Stomach smooth muscle (tissue), 2 donors: ENCODE measurements at regions not wholly inside any gene's neighbourhood (a gene's known extent, or its start where the extent isn't known, plus 50 kb on each side); places are given as distances from the start of the nearest gene placed in this dataset.

Experiments
- H3K27ac ChIP-seq: one replicate; pipeline ENCODE4 v1.7.0; 2013; ENCODE audit warnings: mild to moderate bottlenecking, low read length, inconsistent platforms
- H3K27me3 ChIP-seq, 2 donors: one replicate each; pipeline ENCODE4 v1.7.0; 2013; ENCODE audit warnings: low read length in 2 of 2; ENCODE audit not compliant: insufficient read depth in 2 of 2, control insufficient read depth in 1 of 2
- H3K36me3 ChIP-seq, 2 donors: one replicate each; pipeline ENCODE4 v1.7.0; 2013; ENCODE audit warnings: low read length in 2 of 2; ENCODE audit not compliant: control insufficient read depth in 2 of 2, insufficient read depth in 2 of 2
- H3K4me1 ChIP-seq: one replicate; pipeline ENCODE4 v1.7.0; 2013; ENCODE audit warnings: low read length; ENCODE audit not compliant: control insufficient read depth, insufficient read depth
- H3K4me3 ChIP-seq, 2 donors: one replicate each; pipeline ENCODE4 v1.7.0; 2013; ENCODE audit warnings: low read length in 2 of 2
- H3K9ac ChIP-seq, 2 donors: one replicate each; pipeline ENCODE4 v1.7.0; 2013; ENCODE audit warnings: low read length in 2 of 2, mild to moderate bottlenecking in 1 of 2
- H3K9me3 ChIP-seq, 2 donors: one replicate each; pipeline ENCODE4 v1.7.0; 2013; ENCODE audit warnings: low read length in 2 of 2; ENCODE audit not compliant: control insufficient read depth in 2 of 2
- donor health status: healthy.
- donor health status: Pancreatic carcinoma.

DNA sequence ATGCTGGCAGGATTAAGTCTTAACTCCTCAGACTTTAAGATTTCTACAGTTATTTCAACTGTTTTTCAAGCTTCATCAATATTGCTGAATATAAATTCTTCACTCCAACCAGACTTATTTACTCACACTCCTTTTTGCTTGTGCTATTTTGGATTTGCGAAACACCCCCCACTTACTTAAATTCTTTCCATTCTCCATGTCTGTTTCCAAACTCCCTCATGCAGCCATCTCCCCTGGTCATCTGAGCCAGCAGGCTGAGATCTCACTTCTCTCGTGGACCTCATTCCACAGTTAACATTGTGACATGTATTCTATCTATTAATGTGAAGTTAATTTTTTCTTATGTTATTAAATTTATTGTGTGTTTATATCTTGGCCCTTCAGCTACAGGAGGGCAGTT, 188.9 kb upstream of the HDAC9 start:
- Histone ChIP-seq H3K27me3 (no peaks in the 10 kb centered on the region), H3K36me3 (no peaks in the 10 kb centered on the region), H3K27ac (no peak overlapping the region), H3K4me1 (no peaks in the 10 kb centered on the region), H3K9ac (no peak overlapping the region), H3K9me3 (no peaks in the 10 kb centered on the region), H3K4me3 (no peak overlapping the region)

DNA sequence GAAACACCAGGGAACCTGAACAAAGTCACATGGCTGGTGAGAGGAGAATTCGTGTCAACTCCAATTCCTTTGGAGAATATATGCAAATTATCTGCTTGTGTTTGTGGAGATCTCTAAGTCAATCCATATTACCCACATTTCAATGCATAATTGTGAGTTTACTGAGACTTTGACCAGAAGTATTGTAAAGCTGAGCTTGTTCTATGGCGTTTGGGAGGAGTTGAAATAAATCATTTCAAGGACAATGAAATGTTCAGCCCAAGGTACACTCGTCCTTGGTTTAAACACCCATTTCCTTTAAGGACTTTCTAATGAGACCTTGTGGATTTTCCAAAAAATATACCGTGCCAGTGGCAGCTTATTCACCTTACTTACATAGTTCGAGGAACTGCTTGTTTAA, 186.6 kb upstream of the HDAC9 start:
- H3K9me3 ChIP-seq: no peaks in the 10 kb centered on the region
- H3K27me3 ChIP-seq: no peaks in the 10 kb centered on the region
- no peak overlapping the region for H3K27ac ChIP-seq
- no peaks in the 10 kb centered on the region for H3K36me3 ChIP-seq
- H3K4me1 ChIP-seq: no peaks in the 10 kb centered on the region
- H3K9ac ChIP-seq: no peak overlapping the region
- H3K4me3 ChIP-seq: no peak overlapping the region

DNA sequence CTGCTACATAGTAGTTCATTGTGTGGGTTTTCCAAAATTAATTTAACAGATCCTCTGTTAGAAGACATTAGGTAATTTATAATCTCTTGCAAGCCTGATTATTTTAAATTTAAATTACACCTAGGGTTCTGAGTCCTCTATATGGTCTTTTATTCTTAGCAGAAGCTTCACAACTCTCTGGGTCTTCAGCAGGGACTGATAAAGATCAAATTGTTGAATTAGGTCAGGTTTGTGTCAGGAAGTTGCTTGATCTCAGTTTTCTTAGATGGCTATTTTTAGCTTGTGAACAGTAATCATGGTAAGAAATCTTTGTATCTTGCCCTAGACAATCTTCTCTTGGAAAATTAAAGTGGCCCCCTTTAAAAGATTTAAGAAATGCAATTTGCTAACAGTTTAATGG, 183.1 kb upstream of the HDAC9 start:
- H3K4me1 ChIP-seq: no peaks in the 10 kb centered on the region

DNA sequence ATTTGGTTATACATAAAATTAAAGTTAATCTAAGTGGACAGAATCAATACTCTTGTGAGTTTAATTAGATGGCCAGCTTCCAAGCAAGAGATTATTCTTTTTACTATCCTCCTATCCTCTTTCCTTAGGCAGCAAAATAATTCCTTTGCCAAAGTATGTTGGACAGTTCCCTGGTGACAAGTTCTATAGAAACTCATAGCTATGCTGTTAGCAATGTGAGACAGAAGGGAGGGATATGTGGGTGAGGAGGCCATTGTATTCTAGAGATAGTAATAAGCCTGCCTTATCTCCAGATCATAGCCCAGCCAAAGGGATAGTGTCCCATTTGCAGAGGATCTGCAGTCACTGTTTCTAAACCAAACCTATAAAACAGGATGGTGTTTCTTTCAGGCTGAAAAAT, 181.6 kb upstream of the HDAC9 start:
- H3K9me3 ChIP-seq: no peaks in the 10 kb centered on the region
- no peaks in the 10 kb centered on the region for H3K36me3 ChIP-seq
- no peak overlapping the region for H3K9ac ChIP-seq
- H3K4me1 ChIP-seq: no peaks in the 10 kb centered on the region
- no peak overlapping the region for H3K4me3 ChIP-seq
- no peaks in the 10 kb centered on the region for H3K27me3 ChIP-seq
- H3K27ac ChIP-seq: no peak overlapping the region

More for the DNA sequence above, 183.1 kb upstream of the HDAC9 start:
- H3K4me3 ChIP-seq: no peak overlapping the region
- no peak overlapping the region for H3K27ac ChIP-seq
- no peaks in the 10 kb centered on the region for H3K36me3 ChIP-seq
- H3K27me3 ChIP-seq: no peaks in the 10 kb centered on the region
- H3K9ac ChIP-seq: no peak overlapping the region
- H3K9me3 ChIP-seq: no peaks in the 10 kb centered on the region

DNA sequence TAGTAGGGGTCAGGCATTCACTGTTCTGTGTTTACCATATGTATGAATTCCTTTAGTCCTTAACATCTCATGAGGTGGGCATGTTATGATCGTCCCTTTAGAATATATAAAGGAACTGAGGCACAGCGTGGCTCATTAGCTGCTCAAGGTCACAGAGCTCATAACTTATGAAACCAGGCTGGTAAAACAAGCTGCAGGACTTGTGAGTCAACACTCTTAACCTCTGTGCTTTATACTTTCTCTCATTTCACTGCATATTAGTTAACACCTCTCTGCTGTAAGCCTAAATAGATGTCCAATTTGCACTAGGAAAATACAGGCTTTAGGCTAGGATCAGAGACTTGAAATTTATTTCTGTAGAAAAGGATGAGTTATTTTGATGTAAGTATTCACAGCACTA, 180.3 kb upstream of the HDAC9 start:
- H3K9me3 ChIP-seq: no peaks in the 10 kb centered on the region
- H3K27ac ChIP-seq: no peak overlapping the region
- no peaks in the 10 kb centered on the region for H3K27me3 ChIP-seq
- H3K36me3 ChIP-seq: no peaks in the 10 kb centered on the region
- no peaks in the 10 kb centered on the region for H3K4me1 ChIP-seq
- H3K9ac ChIP-seq: no peak overlapping the region
- H3K4me3 ChIP-seq: no peak overlapping the region

DNA sequence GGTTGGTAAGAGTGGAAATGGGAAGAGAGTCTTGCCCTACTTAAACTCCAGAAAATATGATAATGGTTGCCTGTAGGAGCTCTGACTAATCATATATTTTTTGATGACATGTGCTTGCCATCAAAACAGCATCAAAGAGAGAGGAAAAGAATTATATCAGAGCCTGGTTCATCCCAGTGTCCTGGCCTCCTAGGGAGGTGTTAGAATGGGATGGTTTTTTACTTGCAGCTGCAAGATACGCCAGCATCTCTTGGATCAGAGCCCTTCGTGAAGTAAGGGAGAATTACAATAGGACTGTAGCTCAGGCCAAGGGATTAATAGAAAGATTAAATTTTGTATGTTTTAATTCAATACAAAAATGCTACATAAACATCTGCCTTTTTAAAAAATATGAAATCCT, 177.6 kb upstream of the HDAC9 start:
- H3K36me3 ChIP-seq: no peaks in the 10 kb centered on the region
- no peak overlapping the region for H3K4me3 ChIP-seq
- H3K9me3 ChIP-seq: no peaks in the 10 kb centered on the region
- H3K27me3 ChIP-seq: no peaks in the 10 kb centered on the region
- no peaks in the 10 kb centered on the region for H3K4me1 ChIP-seq
- no peak overlapping the region for H3K9ac ChIP-seq
- H3K27ac ChIP-seq: no peak overlapping the region

DNA sequence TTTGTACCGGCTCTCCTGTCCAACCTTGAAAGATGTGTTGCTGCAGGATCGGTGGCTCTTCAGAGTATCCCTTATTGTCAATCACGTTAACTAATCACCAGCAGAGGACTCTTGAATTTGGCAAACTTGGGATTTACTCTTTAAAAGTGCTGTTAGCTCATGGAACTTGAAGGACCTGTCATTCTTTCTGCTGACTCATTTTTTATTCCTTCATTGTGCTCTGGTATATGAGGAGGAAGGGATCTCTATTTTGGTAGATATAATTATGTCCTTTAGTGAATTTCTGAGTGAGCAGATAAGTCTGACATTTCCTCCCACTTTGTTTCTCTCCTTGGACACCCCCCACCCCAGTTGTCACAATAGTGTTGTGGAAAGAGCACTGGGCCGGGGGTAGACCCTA, 175.1 kb upstream of the HDAC9 start:
- Histone ChIP-seq H3K9me3 (no peaks in the 10 kb centered on the region), H3K27me3 (no peaks in the 10 kb centered on the region), H3K27ac (no peak overlapping the region), H3K4me1 (no peaks in the 10 kb centered on the region), H3K9ac (no peak overlapping the region), H3K36me3 (no peaks in the 10 kb centered on the region), H3K4me3 (no peak overlapping the region)

DNA sequence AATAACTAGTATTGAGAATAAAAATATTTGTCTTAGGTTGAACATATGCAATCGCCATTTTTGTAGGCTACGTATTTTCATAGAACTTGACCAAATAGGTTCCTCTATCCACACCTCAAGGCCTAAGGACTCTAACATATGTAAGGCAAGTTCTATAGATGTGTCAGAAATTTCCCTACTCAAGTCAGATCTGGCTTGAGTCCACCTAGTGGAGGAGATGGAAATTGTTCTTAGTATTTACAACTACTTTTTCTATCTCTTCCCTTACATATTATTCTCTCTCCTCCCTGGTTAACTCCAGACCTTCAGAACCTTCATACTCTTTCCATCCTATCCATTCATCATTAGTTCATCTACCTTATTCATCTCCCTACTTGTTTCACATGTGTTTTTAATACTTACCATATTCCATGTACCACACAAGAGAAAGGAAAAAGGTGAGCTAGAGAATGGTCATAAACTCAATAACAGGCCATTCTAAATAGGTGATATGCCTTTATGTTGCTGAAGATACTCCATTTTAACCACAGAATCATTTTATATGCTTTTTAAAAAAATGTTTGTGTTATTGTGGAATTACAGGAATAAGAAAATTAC, 174.5 kb upstream of the HDAC9 start:
- no peaks in the 10 kb centered on the region for H3K27me3 ChIP-seq
- no peak overlapping the region for H3K9ac ChIP-seq
- no peak overlapping the region for H3K27ac ChIP-seq
- no peaks in the 10 kb centered on the region for H3K4me1 ChIP-seq
- no peak overlapping the region for H3K4me3 ChIP-seq
- no peaks in the 10 kb centered on the region for H3K36me3 ChIP-seq
- H3K9me3 ChIP-seq: no peaks in the 10 kb centered on the region

DNA sequence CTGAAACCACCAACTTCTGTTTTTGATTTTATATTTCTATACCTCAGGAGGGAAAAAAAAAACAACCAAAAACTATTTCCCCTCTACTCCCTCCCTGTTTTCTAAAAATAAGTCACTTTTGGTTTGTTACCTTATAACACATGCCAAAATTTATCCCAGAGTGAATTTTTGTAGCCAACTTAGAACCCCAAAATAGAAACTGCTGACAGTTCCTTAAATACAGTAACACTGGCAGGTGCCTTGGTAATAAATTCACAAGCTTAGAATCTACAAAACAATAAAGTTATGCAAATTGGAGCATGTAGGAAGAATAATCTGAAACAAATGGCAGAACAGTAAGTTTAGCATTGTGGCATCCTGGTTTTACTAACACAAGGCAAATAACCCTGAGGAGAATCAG, 165.0 kb upstream of the HDAC9 start:
- Histone ChIP-seq H3K4me1 (no peaks in the 10 kb centered on the region), H3K9me3 (no peaks in the 10 kb centered on the region), H3K9ac (no peak overlapping the region), H3K36me3 (no peaks in the 10 kb centered on the region), H3K27ac (no peak overlapping the region), H3K27me3 (no peaks in the 10 kb centered on the region), H3K4me3 (no peak overlapping the region)

DNA sequence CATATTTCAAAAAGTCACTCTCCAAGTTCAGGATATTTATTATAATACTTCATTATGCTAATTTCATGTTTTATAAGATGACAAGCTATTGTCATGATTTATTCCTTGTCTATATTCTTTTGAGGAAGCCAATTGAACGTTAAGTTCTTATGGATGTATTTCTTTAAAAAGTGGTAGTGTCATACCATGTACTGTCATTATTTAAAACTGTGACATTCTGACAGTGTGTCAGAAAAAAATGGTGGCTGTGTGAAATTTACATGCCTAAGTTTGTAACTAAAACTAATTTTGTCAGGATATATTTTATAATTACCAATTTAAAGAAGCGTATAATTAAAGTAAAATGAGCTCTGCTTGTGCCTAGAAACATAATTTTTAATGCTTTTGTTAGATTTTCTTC, 158.9 kb upstream of the HDAC9 start:
- Histone ChIP-seq H3K27ac (no peak overlapping the region), H3K4me3 (no peak overlapping the region), H3K27me3 (no peaks in the 10 kb centered on the region), H3K9me3 (peaks cover 0 to 3% of the 10 kb centered on the region in 2 donors), H3K36me3 (no peaks in the 10 kb centered on the region), H3K9ac (no peak overlapping the region), H3K4me1 (no peaks in the 10 kb centered on the region)

DNA sequence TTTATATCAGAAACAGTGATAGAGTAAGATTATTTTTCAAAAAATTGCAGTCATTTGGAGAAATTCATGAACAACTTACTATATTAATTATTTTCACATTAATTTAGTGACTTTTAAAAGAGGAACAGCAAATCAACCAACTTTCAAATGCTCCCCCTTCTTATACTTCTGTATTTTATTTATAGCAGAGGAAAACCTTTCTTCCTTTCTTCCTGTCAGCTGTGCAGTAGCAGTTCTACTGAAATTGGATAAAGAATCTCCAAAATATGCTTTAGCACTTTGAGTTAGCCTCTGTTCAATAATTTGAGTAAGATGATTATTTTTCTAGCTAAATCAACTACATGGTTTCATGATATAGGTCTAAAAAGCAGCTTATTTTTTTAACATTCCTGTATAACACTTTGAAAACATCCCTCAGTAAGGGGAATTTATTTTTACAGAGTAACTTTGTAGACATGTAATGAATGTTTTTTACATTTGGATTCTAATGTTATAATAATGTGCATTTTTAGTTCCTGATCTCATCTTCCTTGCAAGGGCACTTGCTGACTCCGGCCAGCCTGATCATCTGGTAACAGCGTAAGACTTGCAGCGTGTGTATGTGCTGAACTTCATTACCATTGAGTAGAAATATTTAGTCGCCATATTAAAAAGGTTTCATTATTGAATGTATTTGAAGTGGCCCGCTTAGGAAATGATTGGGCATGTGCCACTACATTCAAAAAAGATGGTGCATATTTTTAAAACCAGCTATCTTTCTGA, 158.3 kb upstream of the HDAC9 start:
- H3K36me3 ChIP-seq: no peaks in the 10 kb centered on the region
- peaks cover 0 to 3% of the 10 kb centered on the region in 2 donors for H3K9me3 ChIP-seq
- no peak overlapping the region for H3K27ac ChIP-seq
- H3K27me3 ChIP-seq: no peaks in the 10 kb centered on the region
- no peak overlapping the region for H3K9ac ChIP-seq
- no peaks in the 10 kb centered on the region for H3K4me1 ChIP-seq
- no peak overlapping the region for H3K4me3 ChIP-seq
